Activated CD4-positive, alpha-beta T cell treated with anti-CD3 and anti-CD28 coated beads, Interleukin-2, amount 10 ng/mL, durations not matched to agents 24 days and 14 days (primary cell): ENCODE measurements at regions not wholly inside any gene's neighbourhood (a gene's known extent, or its start where the extent isn't known, plus 50 kb on each side); places are given as distances from the start of the nearest gene placed in this dataset.
"Not testable (repeated sequence)": the region's sequence is repeated elsewhere in the genome, so short reads cannot be mapped to it uniquely, and the experiment has no call there.

Experiments used
- DNase-seq: peaks from one replicate; pipeline ENCODE4 v3.0.0; 2022
- H3K27ac Mint-ChIP-seq: one replicate; pipeline ENCODE4 v1.8.0; 2022; ENCODE audit warnings: mild to moderate bottlenecking, mixed read lengths
- H3K27me3 Mint-ChIP-seq: one replicate; pipeline ENCODE4 v1.8.0; 2022; ENCODE audit warnings: mixed read lengths
- H3K36me3 Mint-ChIP-seq: one replicate; pipeline ENCODE4 v1.8.0; 2022; ENCODE audit warnings: low read depth, mild to moderate bottlenecking, mixed read lengths
- H3K4me1 Mint-ChIP-seq: one replicate; pipeline ENCODE4 v1.8.0; 2021; ENCODE audit warnings: mixed read lengths
- H3K4me3 Mint-ChIP-seq: one replicate; pipeline ENCODE4 v1.8.0; 2022; ENCODE audit warnings: mild to moderate bottlenecking, moderate library complexity, mixed read lengths
- H3K9me3 Mint-ChIP-seq: one replicate; pipeline ENCODE4 v1.8.0; 2021; ENCODE audit warnings: mixed read lengths
- intact Hi-C: fragments of 100-400 bp; cut with micrococcal nuclease; formaldehyde crosslinking; loops from one replicate; pipeline ENCODE4 v1.15.1; 2023

DNA sequence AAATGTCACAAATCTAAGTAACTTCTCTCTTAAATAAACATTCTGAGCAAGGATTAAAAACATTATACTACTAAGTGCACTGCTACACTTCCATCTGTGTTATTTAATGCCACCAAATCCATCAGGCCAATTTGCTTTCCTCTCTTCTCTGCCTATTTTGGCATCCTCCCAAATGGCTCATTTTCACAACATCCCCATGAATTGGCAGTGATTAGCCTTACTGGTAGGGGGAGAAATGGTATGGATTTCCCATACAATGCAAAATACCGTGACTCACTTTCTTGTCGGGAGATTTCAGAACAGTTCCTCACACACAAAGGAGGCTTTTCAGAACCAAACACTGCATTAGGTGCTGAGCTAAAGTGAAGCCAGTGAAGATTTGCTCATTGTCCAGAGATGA lies 195.7 kb downstream of the MIS18A start:
- intact Hi-C loops: no loop called here
- no peak for DNase-seq
- Mint-ChIP-seq H3K4me3 (no peak overlapping the region), H3K27me3 (no peaks in the 10 kb centered on the region), H3K27ac (no peak overlapping the region), H3K9me3 (no peaks in the 10 kb centered on the region), H3K4me1 (no peaks in the 10 kb centered on the region), H3K36me3 (no peaks in the 10 kb centered on the region)

DNA sequence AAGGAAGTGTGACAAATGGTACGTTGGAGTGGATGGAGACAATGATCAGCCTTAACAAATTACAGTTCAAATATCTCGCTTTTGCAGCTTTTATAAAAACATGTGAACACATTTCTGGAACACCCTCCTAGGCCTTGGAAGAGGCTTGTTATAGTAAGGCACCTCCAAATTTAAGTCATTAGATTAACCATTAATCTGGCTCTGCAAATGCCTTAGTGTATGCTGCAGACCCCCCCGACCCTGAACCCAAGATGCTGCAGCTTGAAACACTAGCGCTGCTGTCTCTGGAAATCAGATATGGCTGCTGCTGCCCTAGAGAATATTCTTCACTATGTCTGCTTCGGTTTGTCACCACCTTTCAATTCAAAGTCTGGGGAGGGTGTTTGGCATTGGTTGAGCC lies 196.4 kb downstream of the MIS18A start:
- Mint-ChIP-seq H3K4me3 (no peak overlapping the region), H3K27ac (no peak overlapping the region), H3K27me3 (no peaks in the 10 kb centered on the region), H3K9me3 (no peaks in the 10 kb centered on the region), H3K36me3 (no peaks in the 10 kb centered on the region), H3K4me1 (no peaks in the 10 kb centered on the region)
- intact Hi-C loops: no loop called here
- no peak for DNase-seq

DNA sequence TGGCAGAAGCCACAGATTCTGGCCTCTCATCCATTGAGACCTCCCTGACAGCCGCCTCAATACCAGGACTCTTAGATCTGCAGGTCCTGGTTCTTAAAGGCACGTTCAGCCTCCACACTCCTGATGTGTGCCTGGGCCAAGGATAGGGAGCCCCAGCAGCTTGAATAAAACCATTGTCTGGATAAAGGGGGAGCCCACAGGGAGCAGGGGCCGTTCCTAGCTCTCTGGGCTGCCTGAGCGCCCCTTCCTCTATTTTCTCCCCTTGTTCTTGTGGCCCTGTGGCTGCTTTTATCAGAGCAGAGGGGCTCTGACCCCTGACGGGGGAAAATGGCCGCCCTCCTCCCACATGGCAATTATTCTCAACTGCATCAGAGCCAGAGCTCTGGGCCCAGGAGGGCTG lies 200.8 kb downstream of the HUNK start:
- Mint-ChIP-seq H3K4me1 (no peaks in the 10 kb centered on the region), H3K27me3 (no peaks in the 10 kb centered on the region), H3K36me3 (no peaks in the 10 kb centered on the region), H3K9me3 (no peaks in the 10 kb centered on the region), H3K4me3 (no peak overlapping the region), H3K27ac (no peak overlapping the region)
- intact Hi-C loops: no loop called here
- DNase-seq: no peak

DNA sequence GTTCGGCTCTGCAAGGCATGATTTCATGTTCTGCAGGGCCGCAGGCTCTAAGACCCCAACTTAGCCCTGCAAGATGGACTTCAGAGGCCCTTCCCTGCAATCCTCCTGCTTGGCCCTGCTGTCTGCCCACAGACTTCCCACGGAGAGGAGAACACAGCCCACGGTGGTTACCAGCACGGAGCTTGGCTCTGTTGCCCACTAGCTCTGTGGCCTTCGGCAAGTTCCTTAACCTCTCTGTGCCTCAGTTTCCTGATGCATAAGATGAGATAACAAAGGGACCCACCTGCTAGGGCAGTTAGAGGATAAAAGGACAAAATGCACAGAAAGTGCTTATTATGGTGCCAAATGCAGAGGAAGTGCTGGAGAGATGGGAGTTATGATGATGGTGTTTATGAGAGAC lies 200.4 kb downstream of the HUNK start:
- H3K36me3 Mint-ChIP-seq: no peaks in the 10 kb centered on the region
- no peak overlapping the region for H3K27ac Mint-ChIP-seq
- H3K4me1 Mint-ChIP-seq: no peaks in the 10 kb centered on the region
- no peaks in the 10 kb centered on the region for H3K9me3 Mint-ChIP-seq
- intact Hi-C loops: no loop called here
- H3K27me3 Mint-ChIP-seq: no peaks in the 10 kb centered on the region
- no peak for DNase-seq
- H3K4me3 Mint-ChIP-seq: no peak overlapping the region

DNA sequence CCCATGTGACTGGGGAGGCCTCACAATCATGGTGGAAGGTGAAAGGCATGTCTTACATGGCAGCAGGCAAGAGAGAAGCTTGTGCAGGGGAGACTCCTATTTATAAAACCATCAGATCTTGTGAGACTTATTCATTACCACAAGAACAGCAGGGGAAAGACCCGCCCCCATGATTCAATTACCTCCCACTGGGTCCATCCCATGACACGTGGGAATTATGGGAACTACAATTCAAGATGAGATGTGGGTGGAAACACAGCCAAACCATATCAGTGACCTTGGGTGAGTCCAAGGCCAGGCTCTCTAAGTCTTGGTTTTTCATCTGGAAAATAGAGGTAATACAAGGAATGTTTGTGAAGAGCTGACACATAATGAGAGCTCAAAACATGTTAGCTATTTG lies 198.8 kb downstream of the HUNK start:
- H3K27ac Mint-ChIP-seq, DNase-seq, H3K4me3 Mint-ChIP-seq, intact Hi-C loops, H3K4me1 Mint-ChIP-seq, H3K27me3 Mint-ChIP-seq, H3K9me3 Mint-ChIP-seq, H3K36me3 Mint-ChIP-seq: not testable (repeated sequence)

DNA sequence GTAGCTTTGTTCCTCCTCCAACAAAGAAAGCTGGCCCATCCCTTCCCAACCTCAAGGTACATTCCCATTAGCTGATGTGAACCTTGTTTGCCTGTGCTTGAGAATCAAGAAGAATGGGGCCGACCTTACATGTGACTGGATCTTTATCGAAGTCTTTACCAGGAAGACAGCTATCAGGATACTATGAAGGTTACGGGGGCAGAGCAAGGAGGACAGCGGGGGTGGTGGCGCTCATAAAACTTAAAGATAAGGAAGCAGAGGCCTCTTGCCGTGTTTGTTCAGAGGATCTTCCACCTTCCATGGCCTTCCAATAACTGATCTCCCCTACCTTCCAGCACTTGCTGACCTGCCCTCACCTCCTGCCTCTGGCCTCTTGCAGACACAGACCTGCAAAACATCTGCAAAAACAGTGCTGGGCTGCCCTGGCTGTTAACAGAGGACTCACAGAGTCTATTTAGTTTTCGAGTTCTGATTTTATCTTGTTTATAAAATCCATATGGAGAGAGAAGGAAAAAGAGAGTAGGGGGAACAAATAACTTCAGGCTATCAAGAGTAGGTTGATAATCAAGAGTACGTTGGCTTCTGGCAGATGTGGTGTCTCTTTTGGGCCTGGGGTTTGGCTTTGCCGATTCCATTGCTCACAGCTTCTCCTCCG lies 198.0 kb downstream of the HUNK start:
- Mint-ChIP-seq H3K9me3 (no peaks in the 10 kb centered on the region), H3K27ac (no peak overlapping the region), H3K27me3 (no peaks in the 10 kb centered on the region), H3K36me3 (no peaks in the 10 kb centered on the region), H3K4me3 (no peak overlapping the region), H3K4me1 (no peaks in the 10 kb centered on the region)
- no peak for DNase-seq
- intact Hi-C loops: no loop called here

DNA sequence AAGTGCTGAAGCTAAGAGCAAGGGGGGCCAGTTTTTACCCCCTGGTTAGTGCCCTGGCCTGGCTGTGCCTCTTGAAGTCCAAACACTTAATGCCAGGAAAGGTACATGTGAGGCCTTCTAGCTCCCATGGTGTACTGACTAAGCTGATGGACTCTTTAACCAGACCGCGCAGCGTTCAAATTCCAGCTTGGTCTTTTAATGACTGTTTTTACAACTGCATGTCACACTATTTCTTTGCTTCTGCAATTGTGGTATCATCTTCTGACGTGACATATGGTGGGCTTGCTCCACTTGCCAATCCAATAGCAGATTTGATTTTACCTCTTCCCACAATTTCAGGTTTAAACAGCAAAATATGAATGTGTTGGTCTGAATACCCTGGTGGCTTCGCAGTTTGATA lies 197.3 kb downstream of the HUNK start:
- intact Hi-C loops: no loop called here
- Mint-ChIP-seq H3K27ac (no peak overlapping the region), H3K36me3 (no peaks in the 10 kb centered on the region)

DNA sequence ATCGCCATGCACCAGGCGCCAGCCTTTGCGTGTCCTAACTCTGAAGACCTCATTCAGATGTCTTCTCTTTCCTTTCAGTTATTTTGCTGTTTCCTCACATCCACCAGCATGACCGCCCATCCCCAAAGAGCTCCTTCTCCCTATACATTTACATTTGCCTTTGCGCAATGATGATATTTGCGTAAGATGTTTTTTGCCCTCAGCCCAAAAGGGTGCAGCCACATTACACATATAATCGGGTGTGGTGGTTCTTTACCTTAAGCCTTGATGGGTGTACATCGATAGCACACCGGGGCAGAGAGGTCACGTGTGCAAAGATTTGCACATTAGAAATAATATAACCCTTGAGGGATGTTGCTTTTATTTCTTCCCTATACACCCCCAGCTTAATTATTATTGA lies 192.8 kb downstream of the HUNK start:
- H3K4me3 Mint-ChIP-seq: no peak overlapping the region
- H3K27me3 Mint-ChIP-seq: no peaks in the 10 kb centered on the region
- intact Hi-C loops: no loop called here
- H3K4me1 Mint-ChIP-seq: no peaks in the 10 kb centered on the region
- H3K9me3 Mint-ChIP-seq: no peaks in the 10 kb centered on the region
- no peak overlapping the region for H3K27ac Mint-ChIP-seq
- DNase-seq: no peak
- no peaks in the 10 kb centered on the region for H3K36me3 Mint-ChIP-seq

More for the DNA sequence above, 197.3 kb downstream of the HUNK start:
- Mint-ChIP-seq H3K9me3 (no peaks in the 10 kb centered on the region), H3K4me3 (no peak overlapping the region), H3K27me3 (no peaks in the 10 kb centered on the region), H3K4me1 (no peaks in the 10 kb centered on the region)
- no peak for DNase-seq

DNA sequence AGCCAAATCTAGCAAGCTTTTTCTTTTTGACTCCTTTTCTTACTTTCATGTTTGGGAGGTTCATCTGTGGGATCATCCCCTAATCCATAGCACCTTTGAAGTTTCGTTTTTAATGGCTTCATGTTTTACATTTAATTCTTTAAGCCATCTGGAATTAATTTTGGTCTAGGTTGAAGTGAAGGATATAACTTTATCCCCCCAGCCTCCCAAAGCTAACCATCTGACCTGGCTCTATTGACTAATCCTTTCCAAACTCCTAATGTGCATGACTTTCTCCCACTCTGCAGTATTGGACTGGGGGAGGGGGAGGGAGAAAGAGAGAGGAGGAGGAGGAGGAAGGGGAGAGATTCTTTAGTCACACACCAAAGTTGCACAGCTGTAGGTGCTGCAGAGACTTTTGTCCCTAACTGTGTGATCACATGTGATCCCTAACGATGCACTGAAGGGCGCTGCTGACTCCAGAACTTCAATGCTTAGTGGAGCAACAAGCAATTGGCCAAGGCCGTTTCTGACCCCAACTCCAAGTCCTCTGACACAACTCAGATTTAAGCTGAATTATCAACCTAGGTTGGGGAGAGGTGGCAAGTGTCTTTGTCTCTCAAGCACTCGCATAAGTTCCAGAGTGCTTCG lies 191.6 kb downstream of the HUNK start:
- no peak for DNase-seq
- Mint-ChIP-seq H3K4me3 (no peak overlapping the region), H3K27ac (no peak overlapping the region), H3K4me1 (no peaks in the 10 kb centered on the region), H3K27me3 (no peaks in the 10 kb centered on the region), H3K36me3 (no peaks in the 10 kb centered on the region), H3K9me3 (no peaks in the 10 kb centered on the region)
- intact Hi-C loops: no loop called here

DNA sequence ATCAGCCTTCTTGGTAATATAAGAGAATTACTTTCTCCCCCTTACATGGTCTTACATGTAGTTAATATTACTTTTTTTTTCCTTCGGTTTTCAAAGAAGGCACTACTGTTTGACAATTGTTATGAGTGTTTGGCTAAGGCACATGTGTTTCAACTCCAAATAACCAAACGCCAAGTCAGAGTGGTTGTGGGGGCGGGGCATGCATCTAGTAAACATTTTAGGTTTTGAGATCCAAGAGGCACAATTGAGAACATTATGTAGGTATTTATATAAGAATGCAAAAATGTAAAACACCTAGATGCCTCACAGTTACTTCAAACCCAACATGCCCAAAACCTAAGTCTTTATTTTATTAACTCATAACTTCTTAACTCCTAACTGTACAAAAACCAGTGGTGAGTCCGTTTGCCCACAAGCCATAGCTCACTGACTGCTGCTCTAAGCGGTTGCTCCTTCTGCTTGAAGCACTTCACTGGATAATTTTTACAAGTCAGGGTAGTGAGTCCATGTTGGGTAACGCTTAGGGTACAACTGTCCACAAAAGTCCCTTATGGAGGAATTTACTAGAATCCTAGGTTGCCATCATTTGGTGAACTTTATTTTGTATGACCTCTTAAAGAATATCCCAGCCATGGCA lies 189.9 kb downstream of the HUNK start:
- no peaks in the 10 kb centered on the region for H3K4me1 Mint-ChIP-seq
- H3K27me3 Mint-ChIP-seq: no peaks in the 10 kb centered on the region
- no peak for DNase-seq
- no peaks in the 10 kb centered on the region for H3K36me3 Mint-ChIP-seq
- no peaks in the 10 kb centered on the region for H3K9me3 Mint-ChIP-seq
- H3K4me3 Mint-ChIP-seq: no peak overlapping the region
- H3K27ac Mint-ChIP-seq: no peak overlapping the region
- intact Hi-C loops: no loop called here

DNA sequence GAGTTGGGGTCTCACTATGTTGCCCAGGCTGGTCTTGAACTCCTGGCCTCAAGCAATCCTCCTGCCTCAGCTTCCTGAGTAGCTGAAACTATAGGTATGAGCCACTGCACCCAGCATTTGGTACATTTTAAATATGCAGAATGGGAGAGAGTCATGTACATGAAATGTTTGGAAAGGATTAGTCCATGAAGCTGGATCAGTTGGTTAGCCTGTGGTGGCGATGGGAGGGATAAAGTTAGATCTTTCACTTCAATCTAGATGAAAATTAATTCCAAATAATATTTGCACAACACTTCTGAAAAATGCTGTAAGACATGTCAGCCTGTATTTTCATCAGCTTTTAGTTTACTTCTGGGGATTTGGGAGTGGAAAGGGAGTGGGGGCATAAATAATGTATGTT lies 188.9 kb downstream of the HUNK start:
- DNase-seq: no peak
- H3K27me3 Mint-ChIP-seq: no peaks in the 10 kb centered on the region
- H3K9me3 Mint-ChIP-seq: no peaks in the 10 kb centered on the region
- no peak overlapping the region for H3K27ac Mint-ChIP-seq
- H3K4me1 Mint-ChIP-seq: no peaks in the 10 kb centered on the region
- H3K4me3 Mint-ChIP-seq: no peak overlapping the region
- H3K36me3 Mint-ChIP-seq: no peaks in the 10 kb centered on the region
- intact Hi-C loops: no loop called here

DNA sequence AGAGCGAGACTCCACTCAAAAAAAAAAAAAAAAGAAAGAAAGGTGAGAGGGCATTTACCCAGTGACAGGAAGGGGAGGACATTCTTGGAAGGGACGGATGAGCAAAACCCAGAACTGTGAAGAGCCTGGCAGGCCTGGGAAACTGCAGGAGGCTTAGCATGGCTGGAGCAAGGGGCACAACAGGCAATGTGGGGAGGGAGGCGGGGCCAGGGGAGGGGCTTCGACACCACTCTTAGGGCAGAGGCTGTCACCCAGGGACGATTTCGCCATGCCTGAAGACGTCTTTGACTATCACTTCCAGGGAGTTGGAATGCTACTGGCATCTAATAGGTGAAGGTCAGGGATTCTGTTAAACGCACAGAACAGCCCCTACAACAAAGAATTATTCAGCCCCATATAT lies 184.0 kb downstream of the HUNK start:
- Mint-ChIP-seq H3K36me3 (no peaks in the 10 kb centered on the region), H3K4me3 (no peak overlapping the region), H3K27me3 (no peaks in the 10 kb centered on the region), H3K4me1 (no peaks in the 10 kb centered on the region), H3K27ac (no peak overlapping the region), H3K9me3 (no peaks in the 10 kb centered on the region)
- intact Hi-C loops: no loop called here
- no peak for DNase-seq

DNA sequence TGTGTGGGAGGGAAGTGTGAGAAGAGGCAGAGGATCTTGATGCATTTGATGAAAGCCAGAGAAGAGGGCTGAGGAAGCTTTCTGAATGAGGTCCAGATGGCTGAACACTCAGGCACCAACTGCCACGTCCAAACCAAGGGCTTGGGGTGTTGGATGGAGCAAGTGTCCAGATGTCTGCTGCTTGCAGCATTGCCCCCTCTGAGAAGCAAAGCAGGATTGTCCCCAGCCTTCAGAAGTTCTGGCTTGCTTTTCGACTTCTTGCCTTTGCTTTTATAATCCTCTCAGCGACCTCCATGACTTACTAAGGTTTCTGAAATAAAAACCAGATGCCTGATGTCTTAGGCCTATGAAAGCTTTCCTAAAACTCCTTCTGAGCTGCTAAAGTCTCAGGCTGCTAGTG lies 182.5 kb downstream of the HUNK start:
- intact Hi-C loops: no loop called here
- no peaks in the 10 kb centered on the region for H3K4me1 Mint-ChIP-seq
- no peak overlapping the region for H3K27ac Mint-ChIP-seq
- no peak for DNase-seq
- H3K36me3 Mint-ChIP-seq: no peaks in the 10 kb centered on the region
- no peak overlapping the region for H3K4me3 Mint-ChIP-seq
- no peaks in the 10 kb centered on the region for H3K27me3 Mint-ChIP-seq
- H3K9me3 Mint-ChIP-seq: no peaks in the 10 kb centered on the region
